ENCODE measurements at regions not wholly inside any gene's neighbourhood (a gene's known extent, or its start where the extent isn't known, plus 50 kb on each side); places are given as distances from the start of the nearest gene placed in this dataset.

- Histone ChIP-seq H3K36me3 (ENCODE audit: low read depth, missing control alignments) (no peaks in the 10 kb centered on the region), H3K27ac (no peak overlapping the region), H3K4me1 (no peaks in the 10 kb centered on the region), H3K9me3 (no peaks in the 10 kb centered on the region), H3K4me3 (no peak overlapping the region), H3K27me3 (no peaks in the 10 kb centered on the region)
- TF ChIP-seq, protein P1, sequence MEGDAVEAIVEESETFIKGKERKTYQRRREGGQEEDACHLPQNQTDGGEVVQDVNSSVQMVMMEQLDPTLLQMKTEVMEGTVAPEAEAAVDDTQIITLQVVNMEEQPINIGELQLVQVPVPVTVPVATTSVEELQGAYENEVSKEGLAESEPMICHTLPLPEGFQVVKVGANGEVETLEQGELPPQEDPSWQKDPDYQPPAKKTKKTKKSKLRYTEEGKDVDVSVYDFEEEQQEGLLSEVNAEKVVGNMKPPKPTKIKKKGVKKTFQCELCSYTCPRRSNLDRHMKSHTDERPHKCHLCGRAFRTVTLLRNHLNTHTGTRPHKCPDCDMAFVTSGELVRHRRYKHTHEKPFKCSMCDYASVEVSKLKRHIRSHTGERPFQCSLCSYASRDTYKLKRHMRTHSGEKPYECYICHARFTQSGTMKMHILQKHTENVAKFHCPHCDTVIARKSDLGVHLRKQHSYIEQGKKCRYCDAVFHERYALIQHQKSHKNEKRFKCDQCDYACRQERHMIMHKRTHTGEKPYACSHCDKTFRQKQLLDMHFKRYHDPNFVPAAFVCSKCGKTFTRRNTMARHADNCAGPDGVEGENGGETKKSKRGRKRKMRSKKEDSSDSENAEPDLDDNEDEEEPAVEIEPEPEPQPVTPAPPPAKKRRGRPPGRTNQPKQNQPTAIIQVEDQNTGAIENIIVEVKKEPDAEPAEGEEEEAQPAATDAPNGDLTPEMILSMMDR (IDR thresholded peaks at IDR 0.05), result no peak
- no peak for TF ChIP-seq POLR2A (IDR thresholded peaks at IDR 0.05)
- intact Hi-C loops (cut with DNase I; ENCODE audit: low total_unique reads), result no loop called here
- no peak for DNase-seq
Observed at GRCh38 chr6:78523622-78524021, 343.7 kb upstream of the IRAK1BP1 start.

DNA sequence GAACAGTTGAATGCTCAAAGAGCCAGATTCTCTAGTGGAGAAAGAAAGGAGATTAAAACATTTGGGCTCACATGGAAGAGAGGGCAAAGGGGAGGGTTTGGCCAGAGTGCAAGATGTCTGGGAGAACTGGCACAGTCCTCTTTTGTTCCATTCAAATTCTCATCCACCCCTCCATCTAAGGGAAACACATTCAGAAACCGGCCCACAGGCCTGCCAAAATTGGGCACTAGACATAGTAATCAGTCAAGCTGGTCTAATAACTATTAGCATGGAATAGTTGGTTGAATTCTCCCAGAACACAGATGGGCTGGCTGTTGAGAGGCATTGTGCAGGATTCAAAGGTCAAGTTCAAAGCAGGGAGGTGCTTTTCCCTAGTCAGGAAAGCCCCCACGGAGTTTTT, 341.4 kb upstream of the IRAK1BP1 start:
- 43 to 51% methylated on average over 2 of the region's 2 CpGs for WGBS, 2 donors

GRCh38 chr6:78526432-78526831, 340.9 kb upstream of the IRAK1BP1 start:
- no peaks in the 10 kb centered on the region for H3K9me3 ChIP-seq
- H3K27me3 ChIP-seq, result no peaks in the 10 kb centered on the region
- intact Hi-C loops (cut with DNase I; ENCODE audit: low total_unique reads), result no loop called here
- no peaks in the 10 kb centered on the region for H3K4me1 ChIP-seq
- 79 to 97% methylated on average over 3 of the region's 3 CpGs for WGBS, 2 donors
- DNase-seq, result no peak
- TF ChIP-seq, protein P1 (IDR thresholded peaks at IDR 0.05), result no peak
- TF ChIP-seq POLR2A (IDR thresholded peaks at IDR 0.05), result no peak
- no peak overlapping the region for H3K27ac ChIP-seq
- no peaks in the 10 kb centered on the region for H3K36me3 ChIP-seq (ENCODE audit: low read depth, missing control alignments)
- H3K4me3 ChIP-seq, result no peak overlapping the region

More for the DNA sequence above, 341.4 kb upstream of the IRAK1BP1 start:
- DNase-seq, result no peak
- Histone ChIP-seq H3K4me1 (no peaks in the 10 kb centered on the region), H3K36me3 (ENCODE audit: low read depth, missing control alignments) (no peaks in the 10 kb centered on the region), H3K4me3 (no peak overlapping the region), H3K9me3 (no peaks in the 10 kb centered on the region), H3K27ac (no peak overlapping the region), H3K27me3 (no peaks in the 10 kb centered on the region)
- TF ChIP-seq, protein P1 (IDR thresholded peaks at IDR 0.05), result no peak
- TF ChIP-seq POLR2A (IDR thresholded peaks at IDR 0.05), result no peak
- intact Hi-C loops (cut with DNase I; ENCODE audit: low total_unique reads), result no loop called here

DNA sequence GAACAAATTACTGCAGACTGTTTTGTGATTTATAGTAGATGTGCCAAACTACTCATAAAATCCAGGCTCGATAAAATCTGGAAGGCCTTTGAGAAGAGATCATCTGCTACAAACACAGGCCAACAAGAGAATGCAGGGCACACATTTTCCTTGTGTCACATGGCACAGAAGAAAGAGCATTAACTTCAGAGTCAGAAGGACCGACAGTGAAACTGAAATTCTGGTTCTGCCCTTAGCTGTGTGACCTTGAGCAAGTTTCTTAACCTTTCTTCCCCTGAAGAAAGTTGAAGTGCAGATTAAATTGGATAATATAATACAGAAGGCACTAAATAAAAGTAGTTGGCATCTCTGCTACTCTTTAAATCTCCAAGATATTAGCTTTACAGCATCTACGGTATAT, 338.4 kb upstream of the IRAK1BP1 start:
- no peaks in the 10 kb centered on the region for H3K4me1 ChIP-seq
- no peak overlapping the region for H3K27ac ChIP-seq
- intact Hi-C loops (cut with DNase I; ENCODE audit: low total_unique reads), result no loop called here
- H3K9me3 ChIP-seq, result no peaks in the 10 kb centered on the region
- TF ChIP-seq, protein P1 (IDR thresholded peaks at IDR 0.05), result no peak
- no peak for TF ChIP-seq POLR2A (IDR thresholded peaks at IDR 0.05)
- no peak for DNase-seq
- H3K27me3 ChIP-seq, result no peaks in the 10 kb centered on the region
- no peaks in the 10 kb centered on the region for H3K36me3 ChIP-seq (ENCODE audit: low read depth, missing control alignments)
- WGBS, 2 donors, result 73 to 83% methylated on average over 3 of the region's 3 CpGs
- H3K4me3 ChIP-seq, result no peak overlapping the region

DNA sequence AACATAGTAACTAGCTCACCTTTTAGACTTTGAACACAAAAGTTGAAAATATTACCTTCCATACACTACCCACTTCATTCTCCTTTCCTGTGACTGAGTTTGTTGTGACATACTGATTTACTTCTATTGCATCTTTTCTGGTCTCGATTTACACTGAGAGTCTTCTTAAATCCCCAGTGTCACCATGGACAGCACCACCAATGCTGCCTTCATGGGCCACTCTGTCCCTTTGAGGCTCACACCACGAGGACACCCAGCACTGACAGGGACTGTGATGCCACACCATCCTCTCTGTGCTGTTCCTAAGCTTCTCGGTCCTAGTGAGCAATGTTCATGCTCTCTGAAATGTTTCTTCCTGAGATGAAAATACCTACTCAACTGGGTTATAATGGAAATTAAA, 337.1 kb upstream of the IRAK1BP1 start:
- intact Hi-C loops (cut with DNase I; ENCODE audit: low total_unique reads), result no loop called here
- Histone ChIP-seq H3K4me1 (no peaks in the 10 kb centered on the region), H3K27ac (no peak overlapping the region), H3K9me3 (no peaks in the 10 kb centered on the region), H3K27me3 (no peaks in the 10 kb centered on the region), H3K36me3 (ENCODE audit: low read depth, missing control alignments) (no peaks in the 10 kb centered on the region), H3K4me3 (no peak overlapping the region)
- DNase-seq, result no peak
- no peak for TF ChIP-seq POLR2A (IDR thresholded peaks at IDR 0.05)
- TF ChIP-seq, protein P1 (IDR thresholded peaks at IDR 0.05), result no peak
- 64 to 68% methylated on average over 3 of the region's 3 CpGs for WGBS, 2 donors
